ENCODE measurements at regions not wholly inside any gene's neighbourhood (a gene's known extent, or its start where the extent isn't known, plus 50 kb on each side); places are given as distances from the start of the nearest gene placed in this dataset.
A peak's percentile ranks its signal among the peaks of the same experiment; 100 is the strongest.

DNA sequence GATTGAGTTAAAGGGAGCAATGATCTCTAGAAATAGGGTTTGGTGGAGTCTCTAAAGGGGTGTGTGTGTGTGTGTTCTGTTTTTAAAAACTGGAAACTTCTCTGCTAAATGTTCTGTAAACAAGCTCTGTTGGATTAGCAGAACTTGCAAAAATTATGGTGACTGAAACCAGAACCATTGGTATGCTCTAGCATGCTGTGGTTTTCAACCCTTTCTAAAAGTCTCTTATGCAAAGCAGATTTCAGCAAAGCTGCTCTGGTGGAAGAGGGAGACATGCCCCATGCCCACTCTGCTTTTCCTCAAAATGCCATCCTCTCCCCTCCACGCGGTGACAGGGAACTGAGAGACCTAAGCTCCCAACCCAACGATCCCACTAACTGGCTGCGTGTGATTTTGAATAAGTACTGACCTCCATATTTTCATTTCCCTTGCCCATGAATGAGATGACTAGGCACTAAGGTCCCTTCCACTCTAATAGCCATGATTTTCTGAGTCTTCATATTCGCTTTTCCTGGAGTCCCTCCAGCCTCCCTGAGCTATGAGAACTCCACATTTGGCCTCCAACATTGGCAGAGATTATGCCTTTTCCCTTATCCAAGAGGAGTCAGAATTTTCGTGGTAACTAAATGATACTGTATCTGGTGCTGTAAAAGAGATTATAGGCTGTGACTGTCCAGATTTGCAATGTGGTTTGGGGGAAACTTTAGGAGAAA lies 117.3 kb upstream of the PALS2 start:
- no peaks in the 10 kb centered on the region for H3K9me3 ChIP-seq
- peaks cover 22 to 24% of the 10 kb centered on the region in 2 donors for H3K4me1 ChIP-seq
- no peak overlapping the region for H3K4me3 ChIP-seq
- H3K36me3 ChIP-seq = no peaks in the 10 kb centered on the region
- no peak for DNase-seq
- H3K27me3 ChIP-seq = no peaks in the 10 kb centered on the region
- TF ChIP-seq, protein P1, sequence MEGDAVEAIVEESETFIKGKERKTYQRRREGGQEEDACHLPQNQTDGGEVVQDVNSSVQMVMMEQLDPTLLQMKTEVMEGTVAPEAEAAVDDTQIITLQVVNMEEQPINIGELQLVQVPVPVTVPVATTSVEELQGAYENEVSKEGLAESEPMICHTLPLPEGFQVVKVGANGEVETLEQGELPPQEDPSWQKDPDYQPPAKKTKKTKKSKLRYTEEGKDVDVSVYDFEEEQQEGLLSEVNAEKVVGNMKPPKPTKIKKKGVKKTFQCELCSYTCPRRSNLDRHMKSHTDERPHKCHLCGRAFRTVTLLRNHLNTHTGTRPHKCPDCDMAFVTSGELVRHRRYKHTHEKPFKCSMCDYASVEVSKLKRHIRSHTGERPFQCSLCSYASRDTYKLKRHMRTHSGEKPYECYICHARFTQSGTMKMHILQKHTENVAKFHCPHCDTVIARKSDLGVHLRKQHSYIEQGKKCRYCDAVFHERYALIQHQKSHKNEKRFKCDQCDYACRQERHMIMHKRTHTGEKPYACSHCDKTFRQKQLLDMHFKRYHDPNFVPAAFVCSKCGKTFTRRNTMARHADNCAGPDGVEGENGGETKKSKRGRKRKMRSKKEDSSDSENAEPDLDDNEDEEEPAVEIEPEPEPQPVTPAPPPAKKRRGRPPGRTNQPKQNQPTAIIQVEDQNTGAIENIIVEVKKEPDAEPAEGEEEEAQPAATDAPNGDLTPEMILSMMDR (IDR thresholded peaks at IDR 0.05 in 4 of 5, conservative IDR thresholded peaks at IDR 0.05 in 1 of 5) = no peak
- no peak for TF ChIP-seq POLR2A (IDR thresholded peaks at IDR 0.05)
- ATAC-seq = peak; percentile 33 to 37
- in situ Hi-C loops (cut with MboI; ENCODE audit: low sequenced_read_pairs in 4 of 4) = no loop called here
- intact Hi-C loops (cut with DNase I; ENCODE audit: low total_unique reads) = loop anchor here (2.0 kb wide), 1 partner anchor 21 kb away; no protein-coding TSS in a partner anchor
- peak overlapping the region in 3 of 4 donors; percentile 60 to 77 (median 71) for H3K27ac ChIP-seq

DNA sequence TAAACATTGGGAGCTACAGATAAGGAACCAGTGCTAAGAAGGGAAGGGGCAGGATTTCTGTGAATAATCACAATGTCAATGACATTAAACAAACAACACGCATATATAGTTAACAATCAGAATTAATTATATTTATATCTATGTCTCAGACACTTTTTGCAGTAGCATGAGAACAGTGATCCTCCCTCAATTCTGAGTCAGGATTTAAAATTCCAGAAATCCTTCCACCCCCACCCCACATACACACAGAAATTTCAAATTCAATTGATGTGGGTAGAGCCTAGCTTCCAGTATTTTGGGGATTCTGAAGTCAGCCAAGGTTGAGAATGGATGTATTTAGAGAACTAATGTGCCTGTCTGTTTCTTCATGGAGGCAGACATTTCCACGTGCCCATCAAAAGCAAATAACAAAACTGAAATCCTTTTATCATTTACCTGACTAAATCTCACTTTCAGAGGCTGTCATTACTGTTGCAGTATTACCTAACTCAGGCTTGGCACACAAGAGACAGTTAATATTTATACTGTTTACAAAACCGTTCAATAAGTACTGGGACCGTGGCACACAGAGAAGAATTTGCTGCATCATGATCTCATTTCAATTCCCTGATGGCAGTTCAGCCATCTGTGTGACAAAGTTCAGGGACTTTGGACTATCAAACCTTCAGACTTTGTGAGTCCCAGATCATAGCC lies 116.6 kb upstream of the PALS2 start:
- intact Hi-C loops (cut with DNase I; ENCODE audit: low total_unique reads) (loop anchor here (2.0 kb wide), 1 partner anchor 20 kb away; no protein-coding TSS in a partner anchor), in situ Hi-C loops (cut with MboI; ENCODE audit: low sequenced_read_pairs in 4 of 4) (no loop called here)
- no peak overlapping the region for H3K4me3 ChIP-seq
- peaks cover 24 to 31% of the 10 kb centered on the region in 2 donors for H3K4me1 ChIP-seq
- H3K9me3 ChIP-seq = no peaks in the 10 kb centered on the region
- ATAC-seq (peak; percentile 29 to 39), DNase-seq (no peak)
- TF ChIP-seq POLR2A (IDR thresholded peaks at IDR 0.05) = no peak
- TF ChIP-seq, protein P1 (IDR thresholded peaks at IDR 0.05 in 4 of 5, conservative IDR thresholded peaks at IDR 0.05 in 1 of 5) = no peak
- peak overlapping the region; percentile 30 to 77 (median 66) for H3K27ac ChIP-seq
- no peaks in the 10 kb centered on the region for H3K36me3 ChIP-seq
- no peaks in the 10 kb centered on the region for H3K27me3 ChIP-seq

DNA sequence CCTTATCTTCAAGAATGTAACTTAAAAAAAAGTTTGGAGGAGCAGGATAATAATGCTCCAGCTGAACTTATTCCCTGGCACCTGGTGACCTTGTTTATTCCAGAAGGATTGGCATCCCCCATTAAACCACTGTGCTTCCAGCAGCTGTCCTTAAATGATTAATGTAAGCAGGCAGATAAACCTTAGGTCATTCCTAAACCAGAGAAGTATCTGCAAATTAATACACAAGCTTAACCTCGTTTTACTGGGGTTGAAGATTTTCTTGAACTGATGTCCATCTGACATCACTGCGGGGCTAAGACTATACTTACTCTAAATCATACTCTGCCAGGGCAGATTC lies 116.1 kb upstream of the PALS2 start:
- H3K27me3 ChIP-seq = no peaks in the 10 kb centered on the region
- intact Hi-C loops (cut with DNase I; ENCODE audit: low total_unique reads) = loop anchor here (2.0 kb wide), 1 partner anchor 20 kb away; no protein-coding TSS in a partner anchor
- no peaks in the 10 kb centered on the region for H3K9me3 ChIP-seq
- H3K36me3 ChIP-seq = no peaks in the 10 kb centered on the region
- TF ChIP-seq, protein P1 (IDR thresholded peaks at IDR 0.05 in 4 of 5, conservative IDR thresholded peaks at IDR 0.05 in 1 of 5) = no peak
- no peak for TF ChIP-seq POLR2A (IDR thresholded peaks at IDR 0.05)
- DNase-seq (no peak), ATAC-seq (peak; percentile 16 to 40)
- in situ Hi-C loops (cut with MboI; ENCODE audit: low sequenced_read_pairs in 4 of 4) = no loop called here
- no peak overlapping the region for H3K4me3 ChIP-seq
- H3K4me1 ChIP-seq = peaks cover 30 to 36% of the 10 kb centered on the region in 2 donors
- H3K27ac ChIP-seq = peak overlapping the region; percentile 30 to 77 (median 66)

DNA sequence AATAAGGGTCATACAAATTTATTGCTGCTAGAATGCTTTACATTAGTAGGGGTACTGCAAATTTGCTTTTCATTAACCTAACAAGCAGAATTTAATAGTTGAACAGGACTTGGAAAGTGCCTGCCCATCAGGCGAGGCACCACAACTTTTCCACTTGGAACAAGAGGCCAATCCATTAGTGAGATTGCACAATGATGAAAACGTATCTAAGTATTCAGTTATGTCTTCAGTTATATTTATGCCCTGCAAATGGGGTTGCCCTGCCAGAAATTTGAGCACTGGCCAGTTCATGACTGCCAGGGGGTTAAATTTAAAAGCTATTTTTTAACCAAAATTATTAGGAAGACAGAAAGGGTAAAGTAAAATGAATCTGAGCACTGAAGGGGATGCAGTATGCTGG lies 111.1 kb upstream of the PALS2 start:
- H3K27me3 ChIP-seq = no peaks in the 10 kb centered on the region
- no peaks in the 10 kb centered on the region for H3K36me3 ChIP-seq
- H3K27ac ChIP-seq = peak overlapping the region in 2 of 4 donors; percentile 43 to 54
- no peaks in the 10 kb centered on the region for H3K9me3 ChIP-seq
- no peak for DNase-seq
- intact Hi-C loops (cut with DNase I; ENCODE audit: low total_unique reads) (no loop called here), in situ Hi-C loops (cut with MboI; ENCODE audit: low sequenced_read_pairs in 4 of 4) (no loop called here)
- no peak overlapping the region for H3K4me3 ChIP-seq
- H3K4me1 ChIP-seq = peaks cover 33 to 35% of the 10 kb centered on the region in 2 donors
- ATAC-seq = peak; percentile 74 to 76
- TF ChIP-seq POLR2A (IDR thresholded peaks at IDR 0.05) = no peak
- TF ChIP-seq, protein P1 (IDR thresholded peaks at IDR 0.05 in 4 of 5, conservative IDR thresholded peaks at IDR 0.05 in 1 of 5) = no peak

Measured in gastrocnemius medialis (tissue), 4 donors.